OCI-LY7 (cell line): ENCODE measurements at regions not wholly inside any gene's neighbourhood (a gene's known extent, or its start where the extent isn't known, plus 50 kb on each side); places are given as distances from the start of the nearest gene placed in this dataset.

Source experiments
- BruUV-seq: library from RNA; stranded (reverse); fragments of 400-500 nt; replicated peaks from 2 replicates; lab custom pipeline; 2021; lab: Mats Ljungman, UMichigan
- CTCF ChIA-PET: fragments of 300-600 bp; sonication (Branson Sonifier 250); formaldehyde crosslinking; loops from one replicate; lab custom pipeline; 2022; ENCODE audit warnings: antibody characterized with exemption; ENCODE audit not compliant: unreplicated experiment; lab: Charles Lee
- POLR2A ChIA-PET: fragments of 300-600 bp; sonication (Branson Sonifier 250); formaldehyde crosslinking; loops from one replicate; lab custom pipeline; 2022; ENCODE audit warnings: antibody characterized with exemption; lab: Charles Lee
- DNase-seq: peaks from one replicate; pipeline ENCODE4 v3.0.0-alpha.2; 2015; ENCODE audit warnings: low spot score
- H2AFZ ChIP-seq: fragments of 200-600 bp; sonication (generic), shearing (Covaris generic); 2 replicates; pipeline ENCODE4 v1.6.1; 2014; ENCODE audit warnings: mild to moderate bottlenecking, antibody characterized with exemption, low read length, moderate library complexity
- H3K27ac ChIP-seq: fragments of 200-600 bp; sonication (generic); 2 replicates; pipeline ENCODE4 v1.5.1; 2014; ENCODE audit warnings: mixed run types, low read depth, mild to moderate bottlenecking, moderate library complexity, low read length, inconsistent platforms; ENCODE audit not compliant: poor library complexity, severe bottlenecking
- H3K36me3 ChIP-seq: fragments of 200-600 bp; sonication (generic); 2 replicates; pipeline ENCODE4 v1.6.1; 2014; ENCODE audit warnings: mild to moderate bottlenecking, antibody characterized with exemption, low read length, moderate library complexity, mixed read lengths; ENCODE audit not compliant: insufficient read depth
- H3K4me1 ChIP-seq: fragments of 200-600 bp; sonication (generic); 2 replicates; pipeline ENCODE4 v1.5.1; 2014; ENCODE audit warnings: mild to moderate bottlenecking, low read length; ENCODE audit not compliant: insufficient read depth, poor library complexity, severe bottlenecking
- H3K4me2 ChIP-seq: fragments of 200-600 bp; sonication (generic); 2 replicates; pipeline ENCODE4 v1.6.1; 2014; ENCODE audit warnings: mild to moderate bottlenecking, low read length
- H3K4me3 ChIP-seq: fragments of 200-600 bp; sonication (generic); 2 replicates; pipeline ENCODE4 v1.5.1; 2014; ENCODE audit warnings: mild to moderate bottlenecking, low read depth, low read length; ENCODE audit not compliant: poor library complexity, severe bottlenecking
- H3K79me2 ChIP-seq: fragments of 200-600 bp; sonication (generic); 2 replicates; pipeline ENCODE4 v1.6.1; 2016; ENCODE audit warnings: low read depth, mild to moderate bottlenecking, low read length, moderate library complexity, mixed read lengths; ENCODE audit not compliant: insufficient read depth
- H3K9me2 ChIP-seq: fragments of 200-600 bp; sonication (generic); 2 replicates; pipeline ENCODE4 v1.6.1; 2016; ENCODE audit warnings: mild to moderate bottlenecking, low read length, mixed read lengths; ENCODE audit not compliant: insufficient read depth
- H3K9me3 ChIP-seq: fragments of 200-600 bp; sonication (generic); 2 replicates; pipeline ENCODE4 v1.6.1; 2014; ENCODE audit warnings: mild to moderate bottlenecking, mixed run types, low read length, mixed read lengths
- H4K20me1 ChIP-seq: fragments of 200-600 bp; sonication (generic); 2 replicates; pipeline ENCODE4 v1.6.1; 2014; ENCODE audit warnings: mild to moderate bottlenecking, antibody characterized with exemption, low read length, moderate library complexity, mixed read lengths; ENCODE audit not compliant: insufficient read depth
- CTCF ChIP-seq: fragments of 200-600 bp; sonication (generic); conservative IDR thresholded peaks from 2 replicates; pipeline ENCODE4 v1.5.1; 2014; ENCODE audit warnings: mild to moderate bottlenecking, antibody characterized with exemption, low read length, moderate library complexity, mixed read lengths
- EZH2phosphoT487 ChIP-seq: fragments of 200-600 bp; sonication (generic); IDR thresholded peaks from 2 replicates; pipeline ENCODE4 v1.6.1; 2018; ENCODE audit warnings: low read depth, borderline replicate concordance, mild to moderate bottlenecking, mixed run types, antibody characterized with exemption, low read length, moderate library complexity, mixed read lengths
- intact Hi-C: fragments of 100-400 bp; cut with micrococcal nuclease; formaldehyde crosslinking; loops from one replicate; pipeline ENCODE4 v1.10.0; 2022; ENCODE audit not compliant: unreplicated experiment

- H3K79me2 ChIP-seq = no peaks in the 10 kb centered on the region
- no peak for DNase-seq
- H3K4me2 ChIP-seq = no peak overlapping the region
- no peak overlapping the region for H2AFZ ChIP-seq
- no TSS peak for BruUV-seq
- no peak overlapping the region for H3K27ac ChIP-seq
- H3K9me3 ChIP-seq = no peaks in the 10 kb centered on the region
- H3K4me3 ChIP-seq = no peak overlapping the region
- ChIA-PET POLR2A (no interaction called here), CTCF (no interaction called here)
- no peaks in the 10 kb centered on the region for H3K4me1 ChIP-seq
- H4K20me1 ChIP-seq = no peaks in the 10 kb centered on the region
- no peaks in the 10 kb centered on the region for H3K9me2 ChIP-seq
- no peak for TF ChIP-seq EZH2phosphoT487
- no peak for TF ChIP-seq CTCF
- no peaks in the 10 kb centered on the region for H3K36me3 ChIP-seq
- intact Hi-C loops = no loop called here
Observed at GRCh38 chr13:78028960-78029359, 110.3 kb upstream of the EDNRB start.

- ChIA-PET CTCF (no interaction called here), POLR2A (no interaction called here)
- Histone ChIP-seq H4K20me1 (no peaks in the 10 kb centered on the region), H3K79me2 (no peaks in the 10 kb centered on the region), H3K4me2 (no peak overlapping the region), H3K27ac (no peak overlapping the region), H3K36me3 (no peaks in the 10 kb centered on the region), H3K4me3 (no peak overlapping the region), H3K4me1 (peaks cover 11% of the 10 kb centered on the region), H2AFZ (no peak overlapping the region), H3K9me2 (no peaks in the 10 kb centered on the region), H3K9me3 (no peaks in the 10 kb centered on the region)
- DNase-seq = no peak
- intact Hi-C loops = no loop called here
- TF ChIP-seq EZH2phosphoT487 = no peak
- TF ChIP-seq CTCF = no peak
- no TSS peak for BruUV-seq
Observed at GRCh38 chr13:78024996-78025395, 106.4 kb upstream of the EDNRB start.

- BruUV-seq = no TSS peak
- peak; percentile 73 for DNase-seq
- Histone ChIP-seq H4K20me1 (no peaks in the 10 kb centered on the region), H3K27ac (no peak overlapping the region), H3K4me1 (peaks cover 11% of the 10 kb centered on the region), H3K79me2 (no peaks in the 10 kb centered on the region), H2AFZ (no peak overlapping the region), H3K36me3 (no peaks in the 10 kb centered on the region), H3K4me3 (no peak overlapping the region), H3K9me2 (no peaks in the 10 kb centered on the region), H3K4me2 (peak overlapping the region; percentile 31; the same call in 1 of the 2 replicates), H3K9me3 (no peaks in the 10 kb centered on the region)
- CTCF ChIA-PET = interaction anchor here (0.8 kb wide), 1 partner anchor 49 kb away, joined by 3 read pairs; no protein-coding TSS in a partner anchor
- POLR2A ChIA-PET = interaction anchor here (1.4 kb wide), 1 partner anchor 13 kb away, joined by 4 read pairs; no protein-coding TSS in a partner anchor
- intact Hi-C loops = no loop called here
- TF ChIP-seq CTCF (no peak), EZH2phosphoT487 (no peak)
Observed at GRCh38 chr13:78022164-78022877, 103.7 kb upstream of the EDNRB start.
